CD4-positive, alpha-beta memory T cell (primary cell): ENCODE measurements at regions not wholly inside any gene's neighbourhood (a gene's known extent, or its start where the extent isn't known, plus 50 kb on each side); places are given as distances from the start of the nearest gene placed in this dataset.
"Not testable (repeated sequence)": the region's sequence is repeated elsewhere in the genome, so short reads cannot be mapped to it uniquely, and the experiment has no call there.

Experiments
- CTCF ChIA-PET: fragments of 350-600 bp; sonication (Branson Sonifier 250); formaldehyde crosslinking; loops from one replicate; lab custom pipeline; 2021; ENCODE audit warnings: inconsistent platforms; ENCODE audit not compliant: partially characterized antibody; lab: Charles Lee
- POLR2A ChIA-PET: fragments of 350-600 bp; sonication (Branson Sonifier 250); formaldehyde crosslinking; loops from one replicate; lab custom pipeline; 2021; ENCODE audit not compliant: partially characterized antibody; lab: Charles Lee
- DNase-seq, 5 donors: peaks; one replicate each; pipeline versions ENCODE4 v3.0.0 to v3.0.0-alpha.2; 2020 to 2022; ENCODE audit warnings: mixed read lengths in 1 of 5
- H3K27ac ChIP-seq: one replicate; pipeline ENCODE4 v1.7.0; 2013; ENCODE audit warnings: low read depth, low read length
- H3K27me3 ChIP-seq: 2 replicates; pipeline ENCODE4 v1.7.0; 2013; ENCODE audit warnings: mild to moderate bottlenecking, low read length, moderate library complexity; ENCODE audit not compliant: insufficient read depth
- H3K36me3 ChIP-seq: 2 replicates; pipeline ENCODE4 v1.7.0; 2013; ENCODE audit warnings: mild to moderate bottlenecking, low read length, moderate library complexity; ENCODE audit not compliant: insufficient read depth
- H3K4me1 ChIP-seq: 2 replicates; pipeline ENCODE4 v1.7.0; 2013; ENCODE audit warnings: mild to moderate bottlenecking, low read length, moderate library complexity; ENCODE audit not compliant: insufficient read depth
- H3K4me3 ChIP-seq, 2 donors: one replicate each; pipeline ENCODE4 v1.7.0; 2013; ENCODE audit warnings: low read length in 2 of 2, mild to moderate bottlenecking in 1 of 2
- H3K9me3 ChIP-seq, 2 donors: one replicate each; pipeline ENCODE4 v1.7.0; 2013; ENCODE audit warnings: low read length in 2 of 2, control low read depth in 1 of 2; ENCODE audit not compliant: control insufficient read depth in 1 of 2
- H3K27ac Mint-ChIP-seq, 7 donors: one replicate each; pipeline ENCODE4 v1.8.0; 2020 to 2021; ENCODE audit warnings: mixed read lengths in 7 of 7, mild to moderate bottlenecking in 6 of 7, inconsistent platforms in 3 of 7, moderate library complexity in 3 of 7
- H3K27me3 Mint-ChIP-seq, 2 donors: one replicate each; pipeline ENCODE4 v1.8.0; 2020 to 2021; ENCODE audit warnings: mixed read lengths in 2 of 2
- H3K36me3 Mint-ChIP-seq, 2 donors: one replicate each; pipeline ENCODE4 v1.8.0; 2020 to 2021; ENCODE audit warnings: mixed read lengths in 2 of 2, inconsistent platforms in 1 of 2, mild to moderate bottlenecking in 1 of 2
- H3K4me1 Mint-ChIP-seq, 4 donors: one replicate each; pipeline ENCODE4 v1.8.0; 2020 to 2021; ENCODE audit warnings: mixed read lengths in 4 of 4, mild to moderate bottlenecking in 1 of 4
- H3K4me3 Mint-ChIP-seq, 8 donors: one replicate each; pipeline ENCODE4 v1.8.0; 2020 to 2021; ENCODE audit warnings: mixed read lengths in 8 of 8, mild to moderate bottlenecking in 7 of 8, moderate library complexity in 6 of 8, inconsistent platforms in 3 of 8
- H3K9me3 Mint-ChIP-seq, 8 donors: one replicate each; pipeline ENCODE4 v1.8.0; 2020 to 2021; ENCODE audit warnings: mixed read lengths in 8 of 8, mild to moderate bottlenecking in 5 of 8, inconsistent platforms in 3 of 8, moderate library complexity in 1 of 8
- intact Hi-C: fragments of 100-400 bp; cut with micrococcal nuclease; formaldehyde crosslinking; loops from one replicate; pipeline ENCODE4 v1.15.1; 2023

- Histone ChIP-seq H3K4me1 (no peaks in the 10 kb centered on the region), H3K4me3 (no peak overlapping the region), H3K27ac (no peak overlapping the region), H3K36me3 (no peaks in the 10 kb centered on the region), H3K9me3 (peaks cover 0 to 4% of the 10 kb centered on the region in 2 donors), H3K27me3 (no peaks in the 10 kb centered on the region)
- Mint-ChIP-seq H3K4me1 (no peaks in the 10 kb centered on the region), H3K4me3 (no peak overlapping the region), H3K9me3 (peaks cover 0 to 23% (median 14%) of the 10 kb centered on the region in 8 donors), H3K36me3 (no peaks in the 10 kb centered on the region), H3K27me3 (no peaks in the 10 kb centered on the region), H3K27ac (no peak overlapping the region)
- ChIA-PET POLR2A (no interaction called here), CTCF (no interaction called here)
- intact Hi-C loops, result no loop called here
- no peak for DNase-seq
Measured at GRCh38 chr11:98732947-98733346, 287.8 kb upstream of the CNTN5 start.

DNA sequence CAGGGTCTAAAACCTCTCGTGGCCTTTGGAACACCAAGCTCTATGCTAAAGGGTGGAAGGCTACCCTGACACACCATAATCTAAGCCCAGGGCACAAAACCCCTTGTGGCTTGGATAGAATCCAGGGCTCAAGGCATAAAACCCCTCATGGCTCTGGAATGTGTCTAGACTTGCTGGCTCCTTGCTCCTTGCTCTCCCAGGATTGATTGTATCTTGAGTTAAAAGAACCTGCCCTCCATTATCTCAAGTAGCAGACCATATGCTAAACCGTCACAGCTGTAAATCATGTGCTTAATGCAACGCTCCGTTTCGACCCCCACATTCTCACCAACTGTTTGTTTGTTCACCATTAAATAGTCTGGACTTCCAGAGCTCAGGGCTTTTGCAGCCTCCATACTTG, 287.4 kb upstream of the CNTN5 start:
- H3K27me3 ChIP-seq, H3K4me1 Mint-ChIP-seq, intact Hi-C loops, CTCF ChIA-PET, H3K27me3 Mint-ChIP-seq, H3K4me3 Mint-ChIP-seq, H3K27ac Mint-ChIP-seq, POLR2A ChIA-PET, H3K4me3 ChIP-seq, H3K36me3 Mint-ChIP-seq, DNase-seq, H3K9me3 ChIP-seq, H3K27ac ChIP-seq, H3K36me3 ChIP-seq, H3K4me1 ChIP-seq: not testable (repeated sequence)
- H3K9me3 Mint-ChIP-seq, result peaks cover 0 to 23% (median 14%) of the 10 kb centered on the region in 8 donors

DNA sequence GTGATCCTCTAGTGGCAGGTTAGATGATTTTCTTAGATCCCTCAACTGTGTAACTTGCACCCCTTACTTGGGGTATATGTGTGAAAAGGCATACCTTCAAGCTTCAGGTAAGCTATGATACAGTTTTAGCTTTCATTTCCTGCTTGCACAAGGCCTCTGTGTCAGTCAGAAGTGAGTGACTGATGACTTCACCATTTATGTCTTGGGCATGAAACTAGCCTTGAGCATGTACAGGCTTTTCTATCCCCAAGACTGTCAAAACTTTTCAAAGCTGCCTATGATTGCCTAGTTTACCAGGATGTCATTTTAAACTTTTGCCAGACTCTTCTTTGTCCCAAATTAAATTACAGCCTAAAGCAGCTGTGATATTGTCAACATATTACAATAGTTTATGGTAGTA, 286.1 kb upstream of the CNTN5 start:
- no peak for DNase-seq
- no peak overlapping the region for H3K27ac Mint-ChIP-seq
- H3K4me1 ChIP-seq, result no peaks in the 10 kb centered on the region
- ChIA-PET CTCF (no interaction called here), POLR2A (no interaction called here)
- H3K27me3 ChIP-seq, result no peaks in the 10 kb centered on the region
- H3K27me3 Mint-ChIP-seq, result no peaks in the 10 kb centered on the region
- H3K36me3 Mint-ChIP-seq, result no peaks in the 10 kb centered on the region
- H3K4me1 Mint-ChIP-seq, result no peaks in the 10 kb centered on the region
- no peak overlapping the region for H3K27ac ChIP-seq
- H3K36me3 ChIP-seq, result no peaks in the 10 kb centered on the region
- H3K4me3 ChIP-seq, result no peak overlapping the region
- no peaks in the 10 kb centered on the region for H3K9me3 ChIP-seq
- H3K4me3 Mint-ChIP-seq, result no peak overlapping the region
- intact Hi-C loops, result no loop called here
- H3K9me3 Mint-ChIP-seq, result peaks cover 0 to 23% (median 12%) of the 10 kb centered on the region in 8 donors

GRCh38 chr11:98736833-98737232, 283.9 kb upstream of the CNTN5 start:
- ChIA-PET CTCF (no interaction called here), POLR2A (no interaction called here)
- Histone ChIP-seq H3K27me3 (no peaks in the 10 kb centered on the region), H3K4me3 (no peak overlapping the region), H3K4me1 (no peaks in the 10 kb centered on the region), H3K36me3 (no peaks in the 10 kb centered on the region), H3K9me3 (no peaks in the 10 kb centered on the region), H3K27ac (no peak overlapping the region)
- H3K4me1 Mint-ChIP-seq, result no peaks in the 10 kb centered on the region
- intact Hi-C loops, result no loop called here
- no peak overlapping the region for H3K4me3 Mint-ChIP-seq
- no peak for DNase-seq
- no peaks in the 10 kb centered on the region for H3K27me3 Mint-ChIP-seq
- H3K36me3 Mint-ChIP-seq, result no peaks in the 10 kb centered on the region
- H3K27ac Mint-ChIP-seq, result no peak overlapping the region
- H3K9me3 Mint-ChIP-seq, result peaks cover 0 to 21% (median 11%) of the 10 kb centered on the region in 8 donors

DNA sequence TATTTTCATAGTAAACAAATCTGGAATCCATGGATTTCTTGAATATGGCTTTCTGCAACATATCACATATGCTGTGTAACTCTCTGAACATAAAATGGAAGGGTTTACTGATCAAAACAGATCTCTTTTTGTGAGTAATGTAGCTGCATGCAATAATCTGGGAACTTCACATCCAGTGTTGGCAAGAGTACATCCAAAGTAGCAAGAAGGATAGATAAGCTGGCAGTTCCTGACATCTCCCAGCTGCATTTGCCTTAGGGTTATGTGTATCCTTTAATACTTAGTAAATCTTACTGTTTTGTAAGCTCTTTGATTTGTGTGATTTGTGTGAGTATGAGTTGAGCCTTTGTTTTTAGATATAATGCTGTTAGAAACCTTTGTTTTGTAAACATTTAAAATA, 280.4 kb upstream of the CNTN5 start:
- no peaks in the 10 kb centered on the region for H3K4me1 ChIP-seq
- intact Hi-C loops, result no loop called here
- H3K9me3 ChIP-seq, result no peaks in the 10 kb centered on the region
- Mint-ChIP-seq H3K4me1 (no peaks in the 10 kb centered on the region), H3K9me3 (peaks cover 0 to 21% (median 7%) of the 10 kb centered on the region in 8 donors), H3K27ac (no peak overlapping the region), H3K27me3 (no peaks in the 10 kb centered on the region), H3K36me3 (no peaks in the 10 kb centered on the region), H3K4me3 (no peak overlapping the region)
- no peaks in the 10 kb centered on the region for H3K27me3 ChIP-seq
- no peak overlapping the region for H3K4me3 ChIP-seq
- no peaks in the 10 kb centered on the region for H3K36me3 ChIP-seq
- CTCF ChIA-PET, result no interaction called here
- DNase-seq, result no peak
- POLR2A ChIA-PET, result no interaction called here
- H3K27ac ChIP-seq, result no peak overlapping the region

- H3K4me1 Mint-ChIP-seq, H3K27ac ChIP-seq, H3K36me3 Mint-ChIP-seq, CTCF ChIA-PET, DNase-seq, H3K27me3 ChIP-seq, H3K27ac Mint-ChIP-seq, H3K36me3 ChIP-seq, H3K9me3 ChIP-seq, H3K4me3 ChIP-seq, H3K27me3 Mint-ChIP-seq, intact Hi-C loops, H3K4me1 ChIP-seq, POLR2A ChIA-PET, H3K4me3 Mint-ChIP-seq: not testable (repeated sequence)
- peaks cover 0 to 36% (median 13%) of the 10 kb centered on the region in 8 donors for H3K9me3 Mint-ChIP-seq
Measured at GRCh38 chr11:98763446-98763845, 257.3 kb upstream of the CNTN5 start.

GRCh38 chr11:98766903-98767302, 253.8 kb upstream of the CNTN5 start:
- H3K27me3 Mint-ChIP-seq, result no peaks in the 10 kb centered on the region
- CTCF ChIA-PET, result no interaction called here
- intact Hi-C loops, result no loop called here
- POLR2A ChIA-PET, result no interaction called here
- H3K27ac Mint-ChIP-seq, result no peak overlapping the region
- DNase-seq, result no peak
- no peak overlapping the region for H3K4me3 Mint-ChIP-seq
- no peaks in the 10 kb centered on the region for H3K27me3 ChIP-seq
- no peaks in the 10 kb centered on the region for H3K9me3 ChIP-seq
- no peaks in the 10 kb centered on the region for H3K36me3 Mint-ChIP-seq
- H3K4me1 ChIP-seq, result no peaks in the 10 kb centered on the region
- no peak overlapping the region for H3K27ac ChIP-seq
- H3K9me3 Mint-ChIP-seq, result peaks cover 2 to 26% (median 13%) of the 10 kb centered on the region in 8 donors
- no peaks in the 10 kb centered on the region for H3K4me1 Mint-ChIP-seq
- no peaks in the 10 kb centered on the region for H3K36me3 ChIP-seq
- H3K4me3 ChIP-seq, result no peak overlapping the region

DNA sequence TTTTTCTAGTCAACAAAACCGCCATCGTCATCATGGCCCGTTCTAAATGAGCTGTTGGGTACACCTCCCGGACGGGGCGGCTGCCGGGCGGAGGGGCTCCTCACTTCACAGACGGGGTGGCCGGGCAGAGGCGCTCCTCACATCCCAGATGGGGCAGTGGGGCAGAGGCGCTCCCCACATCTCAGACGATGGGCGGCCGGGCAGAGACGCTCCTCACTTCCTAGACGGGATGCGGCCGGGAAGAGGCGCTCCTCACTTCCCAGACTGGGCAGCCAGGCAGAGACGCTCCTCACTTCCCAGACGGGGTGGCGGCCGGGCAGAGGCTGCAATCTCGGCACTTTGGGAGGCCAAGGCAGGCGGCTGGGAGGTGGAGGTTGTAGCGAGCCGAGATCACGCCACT, 250.7 kb upstream of the CNTN5 start:
- H3K4me3 ChIP-seq, POLR2A ChIA-PET, DNase-seq, H3K9me3 ChIP-seq, H3K4me3 Mint-ChIP-seq, H3K27me3 ChIP-seq, H3K36me3 ChIP-seq, H3K4me1 ChIP-seq, H3K27ac Mint-ChIP-seq, H3K36me3 Mint-ChIP-seq, CTCF ChIA-PET, intact Hi-C loops, H3K27ac ChIP-seq, H3K4me1 Mint-ChIP-seq, H3K27me3 Mint-ChIP-seq: not testable (repeated sequence)
- H3K9me3 Mint-ChIP-seq, result peaks cover 2 to 19% (median 13%) of the 10 kb centered on the region in 8 donors
